GM04503 (cell line): ENCODE measurements at regions not wholly inside any gene's neighbourhood (a gene's known extent, or its start where the extent isn't known, plus 50 kb on each side); places are given as distances from the start of the nearest gene placed in this dataset.
A peak's percentile ranks its signal among the peaks of the same experiment; 100 is the strongest.
"Not testable (repeated sequence)": the region's sequence is repeated elsewhere in the genome, so short reads cannot be mapped to it uniquely, and the experiment has no call there.

Source experiments
- DNase-seq: peaks from one replicate; pipeline ENCODE4 v3.0.0-alpha.2; 2012; ENCODE audit warnings: low read depth

GRCh38 chr3:56955492-56956111 is 104.9 kb upstream of the SPATA12 start:
- no peak for DNase-seq

GRCh38 chr3:56954125-56954524 is 106.3 kb upstream of the SPATA12 start:
- DNase-seq, result no peak

GRCh38 chr3:56952846-56953245 is 107.6 kb upstream of the SPATA12 start:
- no peak for DNase-seq

GRCh38 chr3:56952061-56952460 is 108.4 kb upstream of the SPATA12 start:
- DNase-seq, result no peak

- DNase-seq, result no peak
Observed at GRCh38 chr3:56951366-56951765, 109.1 kb upstream of the SPATA12 start.

GRCh38 chr3:56945378-56945777 is 115.1 kb upstream of the SPATA12 start:
- DNase-seq, result not testable (repeated sequence)

GRCh38 chr3:56942523-56942922 is 117.9 kb upstream of the SPATA12 start:
- DNase-seq, result no peak

GRCh38 chr3:56940976-56941375 is 119.5 kb upstream of the SPATA12 start:
- no peak for DNase-seq

GRCh38 chr3:56940321-56940720 is 120.1 kb upstream of the SPATA12 start:
- no peak for DNase-seq

GRCh38 chr3:56939834-56940233 is 120.6 kb upstream of the SPATA12 start:
- no peak for DNase-seq

GRCh38 chr3:56938530-56938929 is 121.9 kb upstream of the SPATA12 start:
- DNase-seq, result no peak

GRCh38 chr3:56937580-56937979 is 122.9 kb upstream of the SPATA12 start:
- no peak for DNase-seq

- DNase-seq, result no peak
Observed at GRCh38 chr3:56935811-56936210, 124.7 kb upstream of the SPATA12 start.

- not testable (repeated sequence) for DNase-seq
Observed at GRCh38 chr3:56934481-56934880, 126.0 kb upstream of the SPATA12 start.

- DNase-seq, result no peak
Observed at GRCh38 chr3:56933803-56934202, 126.7 kb upstream of the SPATA12 start.

GRCh38 chr3:56932866-56933265 is 127.6 kb upstream of the SPATA12 start:
- no peak for DNase-seq

GRCh38 chr3:56931836-56932235 is 128.6 kb upstream of the SPATA12 start:
- DNase-seq, result no peak

GRCh38 chr3:56930706-56931105 is 129.0 kb upstream of the ARHGEF3 start:
- DNase-seq, result no peak

- no peak for DNase-seq
Observed at GRCh38 chr3:56929809-56930615, 128.3 kb upstream of the ARHGEF3 start.

- DNase-seq, result no peak
Observed at GRCh38 chr3:56928379-56929068, 126.8 kb upstream of the ARHGEF3 start.

- DNase-seq, result no peak
Observed at GRCh38 chr3:56927855-56928254, 126.1 kb upstream of the ARHGEF3 start.

- no peak for DNase-seq
Observed at GRCh38 chr3:56926947-56927282, 125.2 kb upstream of the ARHGEF3 start.

GRCh38 chr3:56926243-56926946 is 124.6 kb upstream of the ARHGEF3 start:
- DNase-seq, result peak; percentile 52
